H1 (cell line): ENCODE measurements at regions not wholly inside any gene's neighbourhood (a gene's known extent, or its start where the extent isn't known, plus 50 kb on each side); places are given as distances from the start of the nearest gene placed in this dataset.

Experiments used
- CTCF ChIA-PET: fragments of 300-600 bp; sonication (Branson Sonifier 250); formaldehyde crosslinking; loops from one replicate; lab custom pipeline; 2021; ENCODE audit not compliant: partially characterized antibody; lab: Charles Lee
- POLR2A ChIA-PET: fragments of 300-600 bp; sonication (Branson Sonifier 250); formaldehyde crosslinking; loops from one replicate; lab custom pipeline; 2021; ENCODE audit warnings: inconsistent platforms; ENCODE audit not compliant: partially characterized antibody; lab: Charles Lee
- DNase-seq, 2 experiments: peaks; one replicate each; pipeline versions ENCODE4 v3.0.0 to v3.0.0-alpha.2; 2010 to 2022; ENCODE audit warnings: low spot score in 2 of 2, low read depth in 1 of 2, mixed read lengths in 1 of 2
- FAIRE-seq: peaks from 2 replicates; lab custom pipeline; 2011; peaks lifted over from hg19 to GRCh38; lab: Jason Lieb, UNC
- H2AFZ ChIP-seq: 2 replicates; pipeline ENCODE4 v1.8.1; 2012; ENCODE audit warnings: low read length, inconsistent platforms
- H2AK5ac ChIP-seq: 2 replicates; pipeline ENCODE4 v1.6.1; 2013; ENCODE audit warnings: low read depth, low read length
- H2BK120ac ChIP-seq: replicated peaks from 2 replicates; pipeline ENCODE3; 2013; ENCODE audit warnings: low read depth, low read length, inconsistent platforms
- H2BK12ac ChIP-seq: 2 replicates; pipeline ENCODE4 v1.6.1; 2013; ENCODE audit warnings: low read depth, low read length
- H2BK15ac ChIP-seq: 2 replicates; pipeline ENCODE4 v1.6.1; 2013; ENCODE audit warnings: low read length
- H2BK20ac ChIP-seq: 2 replicates; pipeline ENCODE4 v1.6.1; 2013; ENCODE audit warnings: low read length
- H2BK5ac ChIP-seq: 2 replicates; pipeline ENCODE4 v1.6.1; 2013; ENCODE audit warnings: low read depth, low read length
- H3K14ac ChIP-seq: 2 replicates; pipeline ENCODE4 v1.6.1; 2013; ENCODE audit warnings: inconsistent platforms; ENCODE audit not compliant: insufficient read length
- H3K18ac ChIP-seq: 2 replicates; pipeline ENCODE4 v1.6.1; 2013; ENCODE audit warnings: low read length; ENCODE audit errors: extremely low read depth
- H3K23ac ChIP-seq: 2 replicates; pipeline ENCODE4 v1.6.1; 2013; ENCODE audit warnings: inconsistent platforms; ENCODE audit not compliant: insufficient read length
- H3K23me2 ChIP-seq: 2 replicates; pipeline ENCODE4 v1.6.1; 2013; ENCODE audit warnings: low read depth, low read length
- H3K27ac ChIP-seq: 2 replicates; pipeline ENCODE4 v1.6.1; 2011; ENCODE audit warnings: low read depth, low read length, inconsistent platforms
- H3K27me3 ChIP-seq, 4 experiments: replicated peaks in 1 of 4; 1 replicate in 1 of 4; 2 replicates in 3 of 4; pipeline versions ENCODE4 v1.6.1 to v1.8.1; 2011 to 2013; ENCODE audit warnings: low read length in 3 of 4, mild to moderate bottlenecking in 3 of 4, inconsistent platforms in 2 of 4, mixed read lengths in 2 of 4, moderate library complexity in 1 of 4; ENCODE audit not compliant: control insufficient read depth in 3 of 4, insufficient read depth in 3 of 4; ENCODE audit errors: extremely low read depth in 1 of 4
- H3K36me3 ChIP-seq, 4 experiments: 2 replicates each; pipeline versions ENCODE4 v1.6.1 to v1.8.1; 2011 to 2013; ENCODE audit warnings: mild to moderate bottlenecking in 4 of 4, low read length in 3 of 4, moderate library complexity in 2 of 4, control low read depth in 1 of 4, inconsistent platforms in 1 of 4; ENCODE audit not compliant: insufficient read depth in 4 of 4, control insufficient read depth in 2 of 4
- H3K4ac ChIP-seq: replicated peaks from 2 replicates; pipeline ENCODE3; 2013; ENCODE audit warnings: low read length, low read depth, mixed read lengths, inconsistent platforms; ENCODE audit not compliant: insufficient read length
- H3K4me1 ChIP-seq, 4 experiments: replicated peaks in 1 of 4; 1 replicate in 1 of 4; 2 replicates in 3 of 4; pipeline versions ENCODE4 v1.6.1 to v1.8.1; 2011 to 2013; ENCODE audit warnings: low read length in 3 of 4, inconsistent platforms in 2 of 4, mixed read lengths in 1 of 4; ENCODE audit not compliant: insufficient read depth in 4 of 4, control insufficient read depth in 3 of 4
- H3K4me2 ChIP-seq, 2 experiments: 2 replicates each; pipeline versions ENCODE4 v1.6.1 to v1.8.1; 2011 to 2013; ENCODE audit warnings: low read depth in 2 of 2, low read length in 2 of 2, control low read depth in 1 of 2, inconsistent platforms in 1 of 2, mild to moderate bottlenecking in 1 of 2; ENCODE audit not compliant: insufficient read depth in 1 of 2
- H3K4me3 ChIP-seq, 4 experiments: fragments of 200-600, 300-600 bp in 1 of 4; sonication (generic), shearing (Covaris generic), sonication (Bioruptor Twin) in 1 of 4; 2 replicates each; pipeline versions ENCODE4 v1.5.1 to v1.8.1; 2011 to 2016; ENCODE audit warnings: low read length in 4 of 4, low read depth in 3 of 4, control low read depth in 2 of 4, inconsistent platforms in 2 of 4, mild to moderate bottlenecking in 2 of 4, mixed read lengths in 1 of 4, moderate library complexity in 1 of 4; ENCODE audit not compliant: insufficient read depth in 2 of 4; ENCODE audit errors: extremely low read depth in 1 of 4
- H3K56ac ChIP-seq: replicated peaks from 2 replicates; pipeline ENCODE3; 2013; ENCODE audit warnings: low read depth, mild to moderate bottlenecking, mixed read lengths, low read length, inconsistent platforms; ENCODE audit not compliant: insufficient read length
- H3K79me1 ChIP-seq: 2 replicates; pipeline ENCODE4 v1.6.1; 2013; ENCODE audit warnings: low read depth, low read length, control low read depth
- H3K79me2 ChIP-seq, 2 experiments: 2 replicates each; pipeline versions ENCODE4 v1.6.1 to v1.8.1; 2012 to 2013; ENCODE audit warnings: low read length in 2 of 2, mild to moderate bottlenecking in 2 of 2, inconsistent platforms in 1 of 2; ENCODE audit not compliant: insufficient read depth in 2 of 2, control insufficient read depth in 1 of 2
- H3K9ac ChIP-seq, 4 experiments: replicated peaks in 1 of 4; 1 replicate in 1 of 4; 2 replicates in 3 of 4; pipeline versions ENCODE4 v1.6.1 to v1.8.1; 2011 to 2013; ENCODE audit warnings: low read depth in 3 of 4, low read length in 3 of 4, control low read depth in 2 of 4, mild to moderate bottlenecking in 2 of 4, moderate library complexity in 2 of 4, inconsistent platforms in 1 of 4; ENCODE audit errors: extremely low read depth in 1 of 4
- H3K9me3 ChIP-seq, 2 experiments: 2 replicates each; pipeline versions ENCODE4 v1.6.1 to v1.8.1; 2012 to 2013; ENCODE audit warnings: mild to moderate bottlenecking in 2 of 2, moderate library complexity in 2 of 2, control low read depth in 1 of 2, inconsistent platforms in 1 of 2, low read depth in 1 of 2, low read length in 1 of 2, mixed read lengths in 1 of 2; ENCODE audit not compliant: insufficient read depth in 2 of 2
- H4K20me1 ChIP-seq, 2 experiments: replicated peaks in 1 of 2; 2 replicates each; pipeline versions ENCODE3 to v1.8.1; 2011 to 2013; ENCODE audit warnings: inconsistent platforms in 2 of 2, low read length in 2 of 2, mild to moderate bottlenecking in 1 of 2; ENCODE audit not compliant: insufficient read depth in 2 of 2, control insufficient read depth in 1 of 2
- H4K5ac ChIP-seq: 2 replicates; pipeline ENCODE4 v1.6.1; 2013; ENCODE audit warnings: low read length, low read depth, mixed read lengths, inconsistent platforms; ENCODE audit not compliant: insufficient read length
- H4K8ac ChIP-seq: 2 replicates; pipeline ENCODE4 v1.8.0; 2013; ENCODE audit warnings: mild to moderate bottlenecking, moderate library complexity, low read length, inconsistent platforms; ENCODE audit not compliant: insufficient read depth; ENCODE audit errors: extremely low read depth
- H4K91ac ChIP-seq: replicated peaks from 2 replicates; pipeline ENCODE3; 2013; ENCODE audit warnings: low read length, mixed read lengths, inconsistent platforms; ENCODE audit not compliant: insufficient read length
- BRCA1 ChIP-seq: IDR thresholded peaks from 2 replicates; pipeline ENCODE4 v1.6.1; 2012; ENCODE audit warnings: low read depth, low read length, improper control_type of control experiment
- CBX5 ChIP-seq: fragments of 300-800, 300-1000 bp; sonication (generic); IDR thresholded peaks from 2 replicates; pipeline ENCODE4 v1.7.1; 2016; ENCODE audit warnings: antibody characterized with exemption, low read length, low read depth
- CHD2 ChIP-seq: IDR thresholded peaks from 2 replicates; pipeline ENCODE4 v1.6.1; 2012; ENCODE audit warnings: low read length, improper control_type of control experiment
- GTF2F1 ChIP-seq: IDR thresholded peaks from 2 replicates; pipeline ENCODE4 v1.6.1; 2012; ENCODE audit warnings: low read depth, low read length, improper control_type of control experiment, borderline replicate concordance
- JUN ChIP-seq: IDR thresholded peaks from 2 replicates; pipeline ENCODE4 v1.6.1; 2011; ENCODE audit warnings: low read depth, mild to moderate bottlenecking, improper control_type of control experiment, low read length
- RNF2 ChIP-seq: fragments of 200-900, 300-1000 bp; sonication (generic); IDR thresholded peaks from 2 replicates; pipeline ENCODE4 v1.7.1; 2016; ENCODE audit warnings: borderline replicate concordance, low read depth, mild to moderate bottlenecking, antibody characterized with exemption, low read length; ENCODE audit not compliant: poor library complexity, severe bottlenecking; ENCODE audit errors: missing control alignments
- SIX5 ChIP-seq: IDR thresholded peaks from 2 replicates; pipeline ENCODE4 v1.6.1; 2011; ENCODE audit warnings: mild to moderate bottlenecking, low read depth, low read length
- YY1 ChIP-seq: IDR thresholded peaks from 2 replicates; pipeline ENCODE4 v1.6.1; 2011; ENCODE audit warnings: low read depth, mild to moderate bottlenecking, low read length
- WGBS, 2 experiments: shearing (Covaris generic) in 1 of 2; methylation state at CpG; one replicate each; pipeline versions ENCODE4 v1.1.6 to v1.1.7; 2013 to 2015; ENCODE audit warnings: low lambda C conversion rate in 2 of 2, mixed read lengths in 2 of 2, inconsistent platforms in 1 of 2, low coverage in 1 of 2, missing lambda C conversion rate in 1 of 2; ENCODE audit not compliant: insufficient replicate concordance in 2 of 2, insufficient coverage in 1 of 2, insufficient read length in 1 of 2; ENCODE audit errors: extremely low coverage in 1 of 2, missing lambda C conversion rate in 1 of 2; 5-methylcytosine and 5-hydroxymethylcytosine counted together
- TF ChIP-seq, protein P1 (sequence below): IDR thresholded peaks from 2 replicates; pipeline ENCODE4 v1.6.1; 2011; ENCODE audit warnings: low read length, improper control_type of control experiment

DNA sequence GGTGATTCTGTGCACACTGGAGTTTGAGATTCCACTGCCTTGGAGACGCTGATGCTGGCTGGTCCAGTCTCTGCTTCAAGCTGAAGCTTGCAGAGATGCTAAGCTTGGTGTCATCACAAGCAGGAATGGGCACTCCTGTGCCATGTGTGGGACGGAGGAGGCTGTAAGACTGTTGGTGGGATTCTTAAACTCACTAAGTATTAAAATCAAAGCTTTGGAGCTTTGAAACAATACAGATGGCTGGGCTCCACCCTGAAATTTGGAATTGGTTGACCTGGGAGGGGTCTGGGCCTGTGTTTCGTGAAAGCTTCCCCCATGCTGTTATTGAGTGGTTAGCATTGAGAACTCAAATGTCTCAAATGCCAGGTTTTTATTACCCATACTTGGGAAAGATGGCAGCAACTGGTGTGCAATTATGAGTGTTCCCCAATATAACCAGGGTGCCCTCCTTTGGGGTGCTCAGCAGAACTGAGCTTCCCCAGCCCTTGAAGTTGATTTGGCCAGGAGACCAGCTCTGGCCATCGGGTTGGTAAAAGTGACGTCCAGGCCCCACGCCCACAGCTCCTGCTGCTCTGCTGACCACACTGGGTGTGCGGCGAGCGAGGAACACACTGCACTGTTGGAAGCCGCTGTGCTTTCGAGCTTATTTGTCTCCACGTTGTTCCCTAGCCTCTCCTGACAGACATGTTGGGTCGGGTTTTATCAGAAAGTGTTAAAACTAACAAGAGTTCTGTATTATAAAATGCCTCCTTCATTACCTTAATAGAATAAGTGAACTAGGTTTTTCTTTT, 377.7 kb downstream of the GLRX3 start:
- H3K36me3 ChIP-seq, result no peaks in the 10 kb centered on the region
- H3K14ac ChIP-seq, result no peak overlapping the region
- no peak overlapping the region for H3K9ac ChIP-seq
- no peak overlapping the region for H2BK12ac ChIP-seq
- H2BK15ac ChIP-seq, result no peak overlapping the region
- no peak overlapping the region for H2AK5ac ChIP-seq
- no peak overlapping the region for H3K23ac ChIP-seq
- H3K27ac ChIP-seq, result no peak overlapping the region
- ChIA-PET CTCF (interaction anchor here (0.6 to 2.2 kb wide), 5 partner anchors 12 to 421 kb away, joined by 3 to 5 read pairs (median 3); no protein-coding TSS in a partner anchor), POLR2A (no interaction called here)
- no peak overlapping the region for H3K4ac ChIP-seq
- H3K4me3 ChIP-seq, result no peak overlapping the region
- H4K8ac ChIP-seq, result no peak overlapping the region
- FAIRE-seq (no peak), DNase-seq (no peak)
- H2BK20ac ChIP-seq, result no peak overlapping the region
- no peak overlapping the region for H4K5ac ChIP-seq
- H4K91ac ChIP-seq, result no peak overlapping the region
- no peaks in the 10 kb centered on the region for H3K23me2 ChIP-seq
- H3K79me2 ChIP-seq, result no peaks in the 10 kb centered on the region
- H3K27me3 ChIP-seq, result no peaks in the 10 kb centered on the region; a peak in 1 of 7 replicates
- H3K79me1 ChIP-seq, result no peaks in the 10 kb centered on the region
- H3K56ac ChIP-seq, result no peak overlapping the region
- H2AFZ ChIP-seq, result no peak overlapping the region
- H3K18ac ChIP-seq, result no peak overlapping the region
- peaks cover 0 to 1% of the 10 kb centered on the region in 2 experiments for H4K20me1 ChIP-seq
- no peaks in the 10 kb centered on the region for H3K4me1 ChIP-seq
- no peaks in the 10 kb centered on the region for H3K9me3 ChIP-seq
- WGBS, 2 experiments, result 88% methylated on average over 13 of the region's 13 CpGs; no CpG with 5 or more reads in 1 of the 2 experiments
- no peak overlapping the region for H2BK120ac ChIP-seq
- no peak overlapping the region for H3K4me2 ChIP-seq
- H2BK5ac ChIP-seq, result no peak overlapping the region
- TF ChIP-seq YY1, result no peak
- no peak for TF ChIP-seq JUN
- TF ChIP-seq BRCA1, result no peak
- no peak for TF ChIP-seq GTF2F1
- TF ChIP-seq SIX5, result no peak
- TF ChIP-seq RNF2, result no peak
- no peak for TF ChIP-seq CHD2
- TF ChIP-seq CBX5, result no peak
- TF ChIP-seq, protein P1, sequence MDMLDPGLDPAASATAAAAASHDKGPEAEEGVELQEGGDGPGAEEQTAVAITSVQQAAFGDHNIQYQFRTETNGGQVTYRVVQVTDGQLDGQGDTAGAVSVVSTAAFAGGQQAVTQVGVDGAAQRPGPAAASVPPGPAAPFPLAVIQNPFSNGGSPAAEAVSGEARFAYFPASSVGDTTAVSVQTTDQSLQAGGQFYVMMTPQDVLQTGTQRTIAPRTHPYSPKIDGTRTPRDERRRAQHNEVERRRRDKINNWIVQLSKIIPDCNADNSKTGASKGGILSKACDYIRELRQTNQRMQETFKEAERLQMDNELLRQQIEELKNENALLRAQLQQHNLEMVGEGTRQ, result no peak
